PC-3 (cell line): ENCODE measurements at regions not wholly inside any gene's neighbourhood (a gene's known extent, or its start where the extent isn't known, plus 50 kb on each side); places are given as distances from the start of the nearest gene placed in this dataset.

Experiments used
- ATAC-seq: fragments of 200-7000 bp; cut with Tn5 transposase; 2 replicates; pipeline ENCODE4 v1.9.1; 2020; ENCODE audit warnings: mild to moderate bottlenecking, moderate library complexity
- BruUV-seq: library from RNA; stranded (reverse); fragments of 400-500 nt; replicated peaks from 2 replicates; lab custom pipeline; 2021; lab: Mats Ljungman, UMichigan
- CTCF ChIA-PET: fragments of 300-600 bp; sonication (Branson Sonifier 250); formaldehyde crosslinking; loops from one replicate; lab custom pipeline; 2022; ENCODE audit warnings: antibody characterized with exemption; lab: Charles Lee
- POLR2A ChIA-PET: fragments of 300-600 bp; sonication (Branson Sonifier 250); formaldehyde crosslinking; loops from one replicate; lab custom pipeline; 2022; ENCODE audit warnings: antibody characterized with exemption; ENCODE audit not compliant: unreplicated experiment; lab: Charles Lee
- DNase-seq: peaks from one replicate; pipeline ENCODE4 v3.0.0-alpha.2; 2015
- H2AFZ ChIP-seq: fragments of 300-600 bp; sonication (generic); 2 replicates; pipeline ENCODE4 v1.6.0; 2016; ENCODE audit warnings: antibody characterized with exemption, low read length
- H3F3A ChIP-seq: fragments of 300-600 bp; sonication (generic); one replicate; pipeline ENCODE4 v1.6.0; 2017; ENCODE audit warnings: antibody characterized with exemption, low read length, control low read depth, mild to moderate bottlenecking; ENCODE audit not compliant: unreplicated experiment
- H3K27ac ChIP-seq: fragments of 300-600 bp; sonication (generic); 2 replicates; pipeline ENCODE4 v1.5.1; 2016; ENCODE audit warnings: mild to moderate bottlenecking, low read length
- H3K27me3 ChIP-seq: fragments of 300-600 bp; sonication (generic); 2 replicates; pipeline ENCODE4 v1.6.1; 2016; ENCODE audit warnings: low read length, mixed read lengths
- H3K36me3 ChIP-seq: fragments of 300-600 bp; sonication (generic); 2 replicates; pipeline ENCODE4 v1.6.1; 2016; ENCODE audit warnings: low read depth, mixed run types, low read length, mixed read lengths
- H3K4me1 ChIP-seq: fragments of 300-600 bp; sonication (generic); 2 replicates; pipeline ENCODE4 v1.5.1; 2016; ENCODE audit warnings: low read length; ENCODE audit not compliant: insufficient read depth
- H3K4me2 ChIP-seq: fragments of 300-600 bp; sonication (generic); 2 replicates; pipeline ENCODE4 v1.6.0; 2016; ENCODE audit warnings: low read length
- H3K4me3 ChIP-seq: fragments of 300-600 bp; sonication (generic); 2 replicates; pipeline ENCODE4 v1.5.1; 2016; ENCODE audit warnings: mild to moderate bottlenecking, low read length, mixed read lengths
- H3K79me2 ChIP-seq: fragments of 300-600 bp; sonication (generic); 2 replicates; pipeline ENCODE4 v1.6.1; 2017; ENCODE audit warnings: low read length, mixed read lengths
- H3K9ac ChIP-seq: fragments of 300-600 bp; sonication (generic); 2 replicates; pipeline ENCODE4 v1.6.0; 2016; ENCODE audit warnings: mild to moderate bottlenecking, low read length
- H3K9me2 ChIP-seq: fragments of 300-600 bp; sonication (generic); replicated peaks from 2 replicates; pipeline ENCODE4 v1.6.1; 2016; ENCODE audit warnings: mixed run types, low read length, mixed read lengths
- H3K9me3 ChIP-seq: fragments of 300-600 bp; sonication (generic); 2 replicates; pipeline ENCODE4 v1.6.1; 2016; ENCODE audit warnings: low read length, mixed read lengths
- H4K20me1 ChIP-seq: fragments of 300-600 bp; sonication (generic); 2 replicates; pipeline ENCODE4 v1.6.1; 2016; ENCODE audit warnings: low read length, mixed read lengths
- CTCF ChIP-seq: fragments of 300-600 bp; sonication (generic); conservative IDR thresholded peaks from 2 replicates; pipeline ENCODE4 v1.5.1; 2017; ENCODE audit warnings: antibody characterized with exemption, low read depth, mild to moderate bottlenecking, low read length
- EZH2 ChIP-seq: fragments of 300-600 bp; sonication (generic); IDR thresholded peaks from one replicate; pipeline ENCODE4 v1.6.1; 2017; ENCODE audit warnings: antibody characterized with exemption, mild to moderate bottlenecking, low read length; ENCODE audit not compliant: unreplicated experiment
- EZH2phosphoT487 ChIP-seq: fragments of 300-600 bp; sonication (generic); IDR thresholded peaks from 2 replicates; pipeline ENCODE4 v1.6.1; 2018; ENCODE audit warnings: mild to moderate bottlenecking, antibody characterized with exemption, low read length, borderline replicate concordance
- intact Hi-C: fragments of 100-400 bp; cut with micrococcal nuclease; formaldehyde crosslinking; loops from 2 replicates; pipeline ENCODE4 v1.9.0; 2023

GRCh38 chr6:24019830-24020229, 106.2 kb upstream of the NRSN1 start:
- ChIA-PET POLR2A (no interaction called here), CTCF (no interaction called here)
- Histone ChIP-seq H2AFZ (no peak overlapping the region), H3K9ac (no peak overlapping the region), H3K4me1 (no peaks in the 10 kb centered on the region), H3K79me2 (no peaks in the 10 kb centered on the region), H4K20me1 (no peaks in the 10 kb centered on the region), H3K27ac (no peak overlapping the region), H3K9me3 (no peaks in the 10 kb centered on the region), H3F3A (no peaks in the 10 kb centered on the region), H3K36me3 (no peaks in the 10 kb centered on the region), H3K4me3 (no peak overlapping the region), H3K9me2 (no peaks in the 10 kb centered on the region), H3K4me2 (no peak overlapping the region), H3K27me3 (peaks cover 67% of the 10 kb centered on the region)
- TF ChIP-seq CTCF (no peak), EZH2 (no peak), EZH2phosphoT487 (no peak)
- intact Hi-C loops, result no loop called here
- BruUV-seq, result no TSS peak
- DNase-seq, result no peak
- no peak for ATAC-seq

DNA sequence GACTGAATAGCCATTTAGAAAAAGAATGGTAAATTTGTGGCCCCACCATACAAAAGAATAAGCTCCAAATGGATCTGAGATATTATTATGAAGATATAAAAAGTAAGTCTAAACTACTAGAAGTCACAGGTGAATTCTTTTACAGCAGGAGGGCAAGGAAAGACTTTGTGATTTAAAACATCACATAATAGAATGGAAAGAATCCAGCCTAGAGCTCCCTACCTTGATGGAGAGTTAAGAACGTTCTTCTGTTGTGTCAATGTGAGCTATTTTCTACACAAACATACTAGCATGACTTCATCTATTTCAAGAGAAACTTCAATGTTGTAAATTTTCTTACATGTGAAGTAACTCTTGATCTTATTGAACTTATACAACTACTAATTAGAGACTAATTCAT, 100.0 kb upstream of the NRSN1 start:
- H3K4me1 ChIP-seq, result no peaks in the 10 kb centered on the region
- H3K9me2 ChIP-seq, result no peaks in the 10 kb centered on the region
- ChIA-PET POLR2A (no interaction called here), CTCF (no interaction called here)
- H3K9me3 ChIP-seq, result no peaks in the 10 kb centered on the region
- no peaks in the 10 kb centered on the region for H3K36me3 ChIP-seq
- no peak for DNase-seq
- peaks cover 26% of the 10 kb centered on the region for H3K27me3 ChIP-seq
- no peaks in the 10 kb centered on the region for H3F3A ChIP-seq
- no peak overlapping the region for H3K9ac ChIP-seq
- TF ChIP-seq EZH2 (no peak), CTCF (no peak), EZH2phosphoT487 (no peak)
- H3K4me3 ChIP-seq, result no peak overlapping the region
- no peak overlapping the region for H3K27ac ChIP-seq
- no TSS peak for BruUV-seq
- ATAC-seq, result no peak
- intact Hi-C loops, result no loop called here
- H2AFZ ChIP-seq, result no peak overlapping the region
- H3K4me2 ChIP-seq, result no peak overlapping the region
- no peaks in the 10 kb centered on the region for H4K20me1 ChIP-seq
- no peaks in the 10 kb centered on the region for H3K79me2 ChIP-seq

DNA sequence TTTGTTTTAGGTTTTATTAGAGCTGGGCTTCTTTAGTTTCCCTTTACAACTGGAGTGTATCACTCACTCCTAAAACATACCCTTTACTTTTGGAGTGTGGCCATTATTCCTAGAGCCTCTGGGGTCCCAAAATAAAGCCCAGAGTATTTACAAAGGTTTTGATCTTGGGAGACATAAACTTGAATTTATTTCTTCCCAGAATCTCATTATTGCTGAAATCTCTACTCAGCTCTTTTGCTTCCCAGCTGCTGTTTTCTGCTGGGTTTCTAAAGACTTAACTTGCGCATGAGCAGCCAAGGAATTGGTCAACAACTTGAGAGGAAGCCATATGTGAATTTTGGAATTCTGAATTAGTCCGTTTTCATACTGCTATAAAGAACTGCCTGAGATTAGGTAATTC, 94.5 kb upstream of the NRSN1 start:
- Histone ChIP-seq H3K27me3 (0 out of 2 replicates have a peak, but pooled peaks cover 8% of the 10 kb centered on the region), H3K79me2 (no peaks in the 10 kb centered on the region), H3K9ac (no peak overlapping the region), H4K20me1 (no peaks in the 10 kb centered on the region), H3K9me2 (no peaks in the 10 kb centered on the region), H3K36me3 (no peaks in the 10 kb centered on the region), H3K27ac (no peak overlapping the region), H3F3A (no peaks in the 10 kb centered on the region), H2AFZ (no peak overlapping the region), H3K4me3 (no peak overlapping the region), H3K9me3 (no peaks in the 10 kb centered on the region), H3K4me2 (no peak overlapping the region), H3K4me1 (no peaks in the 10 kb centered on the region)
- intact Hi-C loops, result no loop called here
- no peak for ATAC-seq
- ChIA-PET CTCF (no interaction called here), POLR2A (no interaction called here)
- no peak for DNase-seq
- TF ChIP-seq CTCF (no peak), EZH2 (no peak), EZH2phosphoT487 (no peak)
- BruUV-seq, result no TSS peak
